GM04504 (cell line): ENCODE measurements at regions not wholly inside any gene's neighbourhood (a gene's known extent, or its start where the extent isn't known, plus 50 kb on each side); places are given as distances from the start of the nearest gene placed in this dataset.

Source experiments
- DNase-seq: peaks from one replicate; pipeline ENCODE4 v3.0.0-alpha.2; 2012; ENCODE audit warnings: low read depth

GRCh38 chr9:88734527-88734926, 199.5 kb downstream of the NXNL2 start:
- no peak for DNase-seq

GRCh38 chr9:88736136-88736637, 201.2 kb downstream of the NXNL2 start:
- DNase-seq: no peak

DNA sequence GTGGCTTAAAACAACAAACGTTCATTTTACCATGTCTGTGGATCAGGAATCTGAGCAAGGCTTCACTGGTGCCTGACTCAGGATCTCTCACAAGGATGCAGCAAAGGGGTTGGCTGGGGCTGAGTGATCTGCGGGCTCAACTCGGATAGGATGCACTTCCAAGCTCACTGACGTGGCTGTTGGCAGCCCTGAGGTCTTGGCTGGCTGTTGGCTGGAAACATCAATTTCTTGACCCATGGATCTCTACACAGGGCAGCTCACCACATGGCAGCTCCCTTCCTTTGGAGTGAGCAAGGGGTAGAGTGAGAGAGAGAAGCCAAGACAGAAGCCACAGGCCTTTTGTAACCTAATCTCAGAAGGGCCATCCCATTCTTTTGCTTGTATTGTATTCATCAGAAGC, 202.1 kb downstream of the NXNL2 start:
- DNase-seq: no peak

GRCh38 chr9:88737876-88738275, 202.9 kb downstream of the NXNL2 start:
- no peak for DNase-seq

- peak; percentile 78 for DNase-seq
Measured at GRCh38 chr9:88738709-88739108, 203.7 kb downstream of the NXNL2 start.

DNA sequence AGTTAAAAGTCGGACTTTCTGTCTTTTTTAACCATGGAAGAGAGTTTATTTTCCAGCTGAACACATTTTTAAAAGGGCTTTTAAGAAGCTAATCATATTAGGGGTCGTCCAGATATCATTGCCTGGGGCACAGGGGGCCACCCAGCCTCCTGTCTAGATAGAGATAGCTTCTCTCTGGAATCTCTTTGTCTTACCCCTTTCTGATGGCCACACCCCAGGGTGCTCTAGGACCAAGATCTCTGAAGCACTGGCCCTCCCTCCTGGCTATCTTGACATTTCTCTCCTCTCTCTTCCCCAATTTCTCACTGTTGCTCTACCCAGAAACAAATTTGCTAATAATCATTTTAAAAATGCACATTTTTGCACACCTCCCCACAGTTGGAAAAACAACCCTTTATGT, 204.4 kb downstream of the NXNL2 start:
- no peak for DNase-seq

- DNase-seq: no peak
Measured at GRCh38 chr9:88740844-88741243, 205.9 kb downstream of the NXNL2 start.

DNA sequence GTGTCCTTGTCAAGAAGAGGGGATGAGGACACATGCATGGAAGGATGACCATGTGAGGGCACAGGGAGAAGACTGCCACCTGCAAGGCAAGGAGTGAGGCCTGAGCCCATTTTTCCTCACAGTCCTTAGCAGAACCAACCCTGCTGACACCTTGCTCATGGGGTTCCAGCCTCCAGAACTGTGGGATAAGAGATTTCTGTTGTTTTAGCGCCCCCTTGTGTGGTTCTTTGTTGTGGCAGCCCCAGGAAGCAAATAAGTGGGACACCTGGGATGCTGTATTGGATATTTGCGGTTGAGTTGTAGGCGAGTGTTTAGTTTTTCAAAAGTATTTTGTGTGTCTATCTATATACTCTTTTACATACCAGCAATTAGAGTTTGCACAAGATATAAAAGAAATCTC, 206.4 kb downstream of the NXNL2 start:
- DNase-seq: no peak

DNA sequence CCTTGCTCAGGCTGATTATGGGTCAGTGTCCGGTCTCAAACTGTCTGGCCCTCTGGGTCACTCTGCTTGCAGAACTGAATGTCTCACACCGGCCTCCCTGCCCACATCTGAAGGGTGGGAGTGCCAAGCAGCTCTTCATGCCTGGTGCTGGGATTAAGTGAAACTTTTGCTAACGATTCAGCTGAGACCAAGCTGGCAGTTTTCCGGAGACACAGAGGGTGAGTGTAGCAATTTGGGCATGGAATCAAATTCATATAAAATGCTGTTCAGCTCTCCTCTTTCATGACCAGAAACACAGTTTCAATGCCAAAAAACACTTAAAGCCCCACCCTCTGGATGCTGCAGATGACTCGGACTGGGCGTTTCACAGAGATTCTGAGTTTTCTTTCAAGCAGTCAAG, 207.5 kb downstream of the NXNL2 start:
- peak; percentile 75 for DNase-seq

DNA sequence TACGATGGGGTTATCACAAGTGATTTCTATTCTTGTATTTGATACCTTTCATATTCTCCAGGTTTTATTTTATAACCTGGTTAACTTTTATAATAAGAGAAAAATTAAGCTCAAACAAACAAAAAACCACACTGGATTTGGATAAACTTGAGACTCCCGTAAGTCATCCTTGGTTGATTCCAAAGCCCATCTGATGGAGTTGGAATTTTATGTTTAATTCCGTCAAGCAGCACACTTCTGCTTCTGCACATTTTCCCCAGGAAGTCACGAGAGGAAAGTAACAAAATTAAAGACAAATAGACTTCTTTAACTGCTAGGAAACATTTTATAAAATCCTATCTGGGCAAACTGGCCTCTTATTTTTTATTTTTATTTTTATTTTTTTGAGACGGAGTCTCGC, 207.9 kb downstream of the NXNL2 start:
- DNase-seq: no peak

GRCh38 chr9:88745276-88746001, 210.5 kb downstream of the NXNL2 start:
- DNase-seq: peak; percentile 97

- peak; percentile 86 for DNase-seq
Measured at GRCh38 chr9:88746029-88746742, 211.2 kb downstream of the NXNL2 start.

GRCh38 chr9:88746743-88747398, 211.9 kb downstream of the NXNL2 start:
- no peak for DNase-seq

- peak; percentile 88 for DNase-seq
Measured at GRCh38 chr9:88747768-88748167, 212.8 kb downstream of the NXNL2 start.

- no peak for DNase-seq
Measured at GRCh38 chr9:88748566-88749261, 213.7 kb downstream of the NXNL2 start.

DNA sequence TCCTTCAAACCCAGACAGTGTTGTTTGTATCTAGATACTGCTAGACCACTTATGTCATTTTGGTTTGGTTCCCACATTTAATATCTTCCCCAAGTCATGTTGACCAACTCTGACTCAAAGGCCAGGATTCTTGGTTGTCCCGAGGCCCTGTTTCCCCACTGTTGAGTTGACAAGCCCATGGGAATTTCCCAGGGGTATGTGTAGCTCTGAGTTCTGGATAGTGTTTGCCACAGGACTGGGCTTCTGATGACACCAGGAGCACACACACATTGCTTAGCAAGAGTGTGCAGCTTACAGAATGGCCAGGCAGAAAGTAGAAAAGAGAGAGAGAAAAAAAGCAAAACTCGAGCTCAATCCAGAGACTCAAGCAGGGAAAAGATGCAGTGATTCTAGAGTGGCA, 214.4 kb downstream of the NXNL2 start:
- DNase-seq: no peak

- DNase-seq: no peak
Measured at GRCh38 chr9:88750832-88751360, 215.9 kb downstream of the NXNL2 start.

- no peak for DNase-seq
Measured at GRCh38 chr9:88751781-88752180, 216.8 kb downstream of the NXNL2 start.

DNA sequence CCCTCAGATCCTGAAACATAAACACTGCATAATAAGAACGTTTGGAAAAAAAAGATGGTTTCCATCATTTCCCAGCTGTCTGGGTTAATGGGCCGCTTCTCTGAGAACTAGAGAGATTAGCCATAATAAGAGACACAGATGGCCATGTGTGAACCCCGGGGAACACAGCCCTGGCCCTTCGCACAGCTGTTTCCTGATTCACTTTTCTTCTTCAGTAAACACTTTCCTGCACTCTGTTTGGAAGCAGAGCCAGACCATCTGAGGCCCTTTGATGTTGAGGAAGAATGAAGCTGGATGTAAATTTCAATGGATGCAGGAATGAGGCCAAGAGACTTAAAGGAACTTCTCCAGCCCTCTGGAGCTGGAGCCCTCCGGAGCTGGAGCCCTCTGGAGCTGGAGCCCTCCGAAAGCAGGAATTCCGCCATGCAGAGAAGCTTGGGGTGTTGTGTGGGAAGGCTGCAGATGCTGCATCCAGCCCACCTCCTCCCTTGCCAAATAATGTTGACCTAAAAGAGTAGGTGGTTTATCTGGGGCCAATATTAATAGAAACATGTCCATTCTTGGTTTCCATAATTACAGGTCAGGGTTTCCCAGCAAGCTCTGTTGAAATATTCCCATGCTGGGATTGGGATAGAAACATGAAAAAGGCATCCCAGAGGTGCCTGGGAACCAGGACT, 218.9 kb downstream of the NXNL2 start:
- no peak for DNase-seq

DNA sequence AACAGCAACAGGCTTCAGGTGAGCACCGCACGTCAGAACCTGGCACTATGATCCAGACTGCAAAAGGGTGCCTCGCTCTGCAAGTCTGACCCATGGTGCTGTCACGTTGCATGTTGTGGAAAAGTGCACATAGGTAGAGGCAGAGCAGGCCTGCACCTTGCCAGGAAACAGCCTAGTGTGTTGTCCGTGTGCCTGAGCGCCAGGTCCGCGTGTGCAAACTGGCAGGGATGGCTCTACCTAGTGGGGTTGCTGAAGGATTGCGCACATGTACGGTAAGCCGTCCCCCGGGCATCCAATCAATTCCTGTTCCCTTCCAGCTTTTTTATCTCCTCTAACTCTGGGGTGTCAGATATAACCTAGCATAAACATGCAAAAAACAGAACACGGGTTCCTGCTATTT, 219.5 kb downstream of the NXNL2 start:
- DNase-seq: no peak

GRCh38 chr9:88754886-88755285, 219.9 kb downstream of the NXNL2 start:
- DNase-seq: no peak
